ENCODE measurements at regions not wholly inside any gene's neighbourhood (a gene's known extent, or its start where the extent isn't known, plus 50 kb on each side); places are given as distances from the start of the nearest gene placed in this dataset.

DNA sequence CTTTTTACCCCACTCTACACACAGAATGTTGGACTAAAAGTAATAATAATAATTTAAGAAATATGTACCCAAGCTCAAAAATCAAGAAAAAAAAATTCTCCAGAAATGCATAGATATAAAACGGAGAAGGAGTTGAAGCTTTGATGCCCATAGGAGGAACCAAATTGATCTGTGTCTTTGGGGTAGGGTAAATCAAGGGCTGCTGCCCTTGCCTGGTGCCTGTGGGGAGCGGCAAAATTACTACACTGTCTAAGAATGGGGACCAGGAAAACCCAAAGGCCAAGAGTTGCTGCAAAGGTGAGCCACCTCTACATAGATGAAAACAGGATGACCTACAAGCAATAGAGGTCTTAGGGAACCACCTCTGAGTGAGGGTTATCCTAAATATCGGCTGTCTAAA lies 56.0 kb upstream of the SPPL2A start:
- Mint-ChIP-seq H3K27ac (no peak overlapping the region), H3K36me3 (ENCODE audit: low read depth) (no peaks in the 10 kb centered on the region), H3K4me1 (ENCODE audit: low read depth) (no peaks in the 10 kb centered on the region), H3K4me3 (no peak overlapping the region), H3K27me3 (ENCODE audit: low read depth) (peaks cover 34% of the 10 kb centered on the region), H3K9me3 (ENCODE audit: insufficient read depth) (no peaks in the 10 kb centered on the region)
- ATAC-seq, result no peak
- ChIA-PET POLR2A (no interaction called here), CTCF (no interaction called here)
- no peak for DNase-seq

DNA sequence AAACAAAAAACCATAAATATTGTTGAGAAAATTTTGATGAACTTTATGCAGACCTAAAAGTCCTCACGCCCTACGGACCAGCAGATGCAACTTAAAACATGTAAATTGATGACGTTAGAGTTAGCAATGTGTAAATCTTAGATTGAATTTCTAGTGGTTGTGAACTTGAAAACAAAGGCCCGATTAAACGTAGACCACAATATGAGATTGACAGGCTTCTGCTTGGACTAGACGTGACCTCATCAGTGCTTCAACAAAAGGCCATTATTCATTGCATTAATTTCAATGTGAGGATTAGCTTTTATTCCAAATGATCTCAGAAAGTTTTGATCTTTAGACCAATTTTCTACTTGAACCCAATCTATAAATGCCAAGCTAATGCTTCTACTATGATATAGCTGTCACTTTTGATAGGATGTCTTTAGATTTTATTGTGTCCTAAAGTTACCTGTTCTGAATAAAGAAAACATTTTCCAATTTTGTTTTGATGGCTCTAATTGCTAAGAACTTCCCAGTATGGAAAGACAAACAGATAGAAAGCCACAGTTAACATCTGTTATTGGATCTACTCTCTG lies 55.4 kb upstream of the SPPL2A start:
- H3K9me3 Mint-ChIP-seq (ENCODE audit: insufficient read depth), result no peaks in the 10 kb centered on the region
- peaks cover 30% of the 10 kb centered on the region for H3K27me3 Mint-ChIP-seq (ENCODE audit: low read depth)
- no peaks in the 10 kb centered on the region for H3K4me1 Mint-ChIP-seq (ENCODE audit: low read depth)
- H3K27ac Mint-ChIP-seq, result no peak overlapping the region
- H3K36me3 Mint-ChIP-seq (ENCODE audit: low read depth), result no peaks in the 10 kb centered on the region
- ATAC-seq (no peak), DNase-seq (no peak)
- ChIA-PET POLR2A (no interaction called here), CTCF (no interaction called here)
- H3K4me3 Mint-ChIP-seq, result no peak overlapping the region

DNA sequence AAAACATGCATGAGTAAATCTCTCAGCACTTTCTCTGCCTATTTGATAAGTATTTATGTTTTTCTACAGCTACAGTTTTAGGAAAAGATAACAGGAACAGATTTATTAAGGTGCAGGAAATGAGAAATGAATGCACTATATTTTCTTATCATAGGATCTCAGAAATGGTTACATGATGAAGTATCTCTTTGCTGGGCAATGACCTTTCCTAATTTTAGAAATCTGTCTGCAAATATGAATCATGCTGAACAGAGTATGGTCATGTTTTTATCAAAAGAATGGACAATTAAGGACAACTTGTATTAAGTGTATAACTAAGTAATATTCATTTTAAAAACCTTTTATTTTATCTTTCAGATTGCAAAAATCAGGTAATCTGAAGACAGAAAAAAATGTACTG lies 53.8 kb upstream of the SPPL2A start:
- peaks cover 24% of the 10 kb centered on the region for H3K27me3 Mint-ChIP-seq (ENCODE audit: low read depth)
- ATAC-seq (no peak), DNase-seq (no peak)
- no peaks in the 10 kb centered on the region for H3K4me1 Mint-ChIP-seq (ENCODE audit: low read depth)
- no peak overlapping the region for H3K4me3 Mint-ChIP-seq
- no peaks in the 10 kb centered on the region for H3K9me3 Mint-ChIP-seq (ENCODE audit: insufficient read depth)
- ChIA-PET CTCF (no interaction called here), POLR2A (interaction anchor here (0.5 kb wide), 1 partner anchor 223 kb away, joined by 3 read pairs; no protein-coding TSS in a partner anchor)
- no peak overlapping the region for H3K27ac Mint-ChIP-seq
- H3K36me3 Mint-ChIP-seq (ENCODE audit: low read depth), result no peaks in the 10 kb centered on the region

GRCh38 chr15:50815958-50816590 lies 50.6 kb upstream of the SPPL2A start:
- Mint-ChIP-seq H3K4me3 (no peak overlapping the region), H3K27me3 (ENCODE audit: low read depth) (peaks cover 11% of the 10 kb centered on the region), H3K9me3 (ENCODE audit: insufficient read depth) (no peaks in the 10 kb centered on the region), H3K36me3 (ENCODE audit: low read depth) (no peaks in the 10 kb centered on the region), H3K27ac (no peak overlapping the region), H3K4me1 (ENCODE audit: low read depth) (no peaks in the 10 kb centered on the region)
- ATAC-seq (no peak), DNase-seq (no peak)
- POLR2A ChIA-PET, result no interaction called here
- CTCF ChIA-PET, result interaction anchor here (0.8 kb wide), 1 partner anchor 69 kb away, joined by 3 read pairs; no protein-coding TSS in a partner anchor

Data from activated CD8-positive, alpha-beta T cell treated with anti-CD3 and anti-CD28 coated beads, Interleukin-2, amount 10 ng/mL, durations not matched to agents 7 days and 5 days (primary cell).